GM23338 (cell line): ENCODE measurements at regions not wholly inside any gene's neighbourhood (a gene's known extent, or its start where the extent isn't known, plus 50 kb on each side); places are given as distances from the start of the nearest gene placed in this dataset.

Source experiments
- CREB1 ChIP-seq: fragments of 250-450 bp; sonication (Bioruptor Pico); IDR thresholded peaks from 2 replicates; pipeline ENCODE4 v1.5.0; 2020; ENCODE audit warnings: low read depth, mild to moderate bottlenecking, moderate library complexity
- EZH2 ChIP-seq: fragments of 200-600 bp; sonication (generic); IDR thresholded peaks from one replicate; pipeline ENCODE4 v1.8.0; 2017; ENCODE audit warnings: antibody characterized with exemption, mild to moderate bottlenecking, low read depth; ENCODE audit not compliant: unreplicated experiment
- EZH2phosphoT487 ChIP-seq: fragments of 200-600 bp; sonication (generic); IDR thresholded peaks from one replicate; pipeline ENCODE4 v1.8.1; 2018; ENCODE audit warnings: antibody characterized with exemption; ENCODE audit not compliant: unreplicated experiment
- JUNB ChIP-seq: IDR thresholded peaks from one replicate; pipeline ENCODE4 v1.6.1; 2016; ENCODE audit warnings: antibody characterized with exemption; ENCODE audit not compliant: unreplicated experiment
- NANOG ChIP-seq: IDR thresholded peaks from 2 replicates; pipeline ENCODE4 v1.6.1; 2016; ENCODE audit warnings: antibody characterized with exemption, borderline replicate concordance
- POLR2AphosphoS5 ChIP-seq: IDR thresholded peaks from 2 replicates; pipeline ENCODE4 v1.6.1; 2016; ENCODE audit warnings: antibody characterized with exemption, low read depth
- TF ChIP-seq, protein P1 (sequence below), 2 experiments: fragments of 200-600 bp in 1 of 2; sonication (generic) in 1 of 2; conservative IDR thresholded peaks; 2 replicates each; pipeline versions ENCODE4 v1.5.1 to v1.6.1; 2016 to 2017; ENCODE audit warnings: antibody characterized with exemption in 2 of 2, low read depth in 2 of 2, mild to moderate bottlenecking in 2 of 2, moderate library complexity in 1 of 2
- TF ChIP-seq, protein P2 (sequence below): IDR thresholded peaks from one replicate; pipeline ENCODE4 v1.6.1; 2018; ENCODE audit warnings: antibody characterized with exemption; ENCODE audit not compliant: unreplicated experiment
- TF ChIP-seq, protein P3 (sequence below): IDR thresholded peaks from 2 replicates; pipeline ENCODE4 v1.6.1; 2016; ENCODE audit warnings: antibody characterized with exemption

- TF ChIP-seq, protein P1, sequence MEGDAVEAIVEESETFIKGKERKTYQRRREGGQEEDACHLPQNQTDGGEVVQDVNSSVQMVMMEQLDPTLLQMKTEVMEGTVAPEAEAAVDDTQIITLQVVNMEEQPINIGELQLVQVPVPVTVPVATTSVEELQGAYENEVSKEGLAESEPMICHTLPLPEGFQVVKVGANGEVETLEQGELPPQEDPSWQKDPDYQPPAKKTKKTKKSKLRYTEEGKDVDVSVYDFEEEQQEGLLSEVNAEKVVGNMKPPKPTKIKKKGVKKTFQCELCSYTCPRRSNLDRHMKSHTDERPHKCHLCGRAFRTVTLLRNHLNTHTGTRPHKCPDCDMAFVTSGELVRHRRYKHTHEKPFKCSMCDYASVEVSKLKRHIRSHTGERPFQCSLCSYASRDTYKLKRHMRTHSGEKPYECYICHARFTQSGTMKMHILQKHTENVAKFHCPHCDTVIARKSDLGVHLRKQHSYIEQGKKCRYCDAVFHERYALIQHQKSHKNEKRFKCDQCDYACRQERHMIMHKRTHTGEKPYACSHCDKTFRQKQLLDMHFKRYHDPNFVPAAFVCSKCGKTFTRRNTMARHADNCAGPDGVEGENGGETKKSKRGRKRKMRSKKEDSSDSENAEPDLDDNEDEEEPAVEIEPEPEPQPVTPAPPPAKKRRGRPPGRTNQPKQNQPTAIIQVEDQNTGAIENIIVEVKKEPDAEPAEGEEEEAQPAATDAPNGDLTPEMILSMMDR (conservative IDR thresholded peaks at IDR 0.05; ENCODE audit: low read depth in 2 of 2) = no peak
- no peak for TF ChIP-seq EZH2
- TF ChIP-seq EZH2phosphoT487 = no peak
- no peak for TF ChIP-seq POLR2AphosphoS5
- TF ChIP-seq, protein P2, sequence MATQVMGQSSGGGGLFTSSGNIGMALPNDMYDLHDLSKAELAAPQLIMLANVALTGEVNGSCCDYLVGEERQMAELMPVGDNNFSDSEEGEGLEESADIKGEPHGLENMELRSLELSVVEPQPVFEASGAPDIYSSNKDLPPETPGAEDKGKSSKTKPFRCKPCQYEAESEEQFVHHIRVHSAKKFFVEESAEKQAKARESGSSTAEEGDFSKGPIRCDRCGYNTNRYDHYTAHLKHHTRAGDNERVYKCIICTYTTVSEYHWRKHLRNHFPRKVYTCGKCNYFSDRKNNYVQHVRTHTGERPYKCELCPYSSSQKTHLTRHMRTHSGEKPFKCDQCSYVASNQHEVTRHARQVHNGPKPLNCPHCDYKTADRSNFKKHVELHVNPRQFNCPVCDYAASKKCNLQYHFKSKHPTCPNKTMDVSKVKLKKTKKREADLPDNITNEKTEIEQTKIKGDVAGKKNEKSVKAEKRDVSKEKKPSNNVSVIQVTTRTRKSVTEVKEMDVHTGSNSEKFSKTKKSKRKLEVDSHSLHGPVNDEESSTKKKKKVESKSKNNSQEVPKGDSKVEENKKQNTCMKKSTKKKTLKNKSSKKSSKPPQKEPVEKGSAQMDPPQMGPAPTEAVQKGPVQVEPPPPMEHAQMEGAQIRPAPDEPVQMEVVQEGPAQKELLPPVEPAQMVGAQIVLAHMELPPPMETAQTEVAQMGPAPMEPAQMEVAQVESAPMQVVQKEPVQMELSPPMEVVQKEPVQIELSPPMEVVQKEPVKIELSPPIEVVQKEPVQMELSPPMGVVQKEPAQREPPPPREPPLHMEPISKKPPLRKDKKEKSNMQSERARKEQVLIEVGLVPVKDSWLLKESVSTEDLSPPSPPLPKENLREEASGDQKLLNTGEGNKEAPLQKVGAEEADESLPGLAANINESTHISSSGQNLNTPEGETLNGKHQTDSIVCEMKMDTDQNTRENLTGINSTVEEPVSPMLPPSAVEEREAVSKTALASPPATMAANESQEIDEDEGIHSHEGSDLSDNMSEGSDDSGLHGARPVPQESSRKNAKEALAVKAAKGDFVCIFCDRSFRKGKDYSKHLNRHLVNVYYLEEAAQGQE = no peak
- no peak for TF ChIP-seq CREB1 (CRISPR knock-in tag)
- TF ChIP-seq JUNB = no peak
- TF ChIP-seq, protein P3, sequence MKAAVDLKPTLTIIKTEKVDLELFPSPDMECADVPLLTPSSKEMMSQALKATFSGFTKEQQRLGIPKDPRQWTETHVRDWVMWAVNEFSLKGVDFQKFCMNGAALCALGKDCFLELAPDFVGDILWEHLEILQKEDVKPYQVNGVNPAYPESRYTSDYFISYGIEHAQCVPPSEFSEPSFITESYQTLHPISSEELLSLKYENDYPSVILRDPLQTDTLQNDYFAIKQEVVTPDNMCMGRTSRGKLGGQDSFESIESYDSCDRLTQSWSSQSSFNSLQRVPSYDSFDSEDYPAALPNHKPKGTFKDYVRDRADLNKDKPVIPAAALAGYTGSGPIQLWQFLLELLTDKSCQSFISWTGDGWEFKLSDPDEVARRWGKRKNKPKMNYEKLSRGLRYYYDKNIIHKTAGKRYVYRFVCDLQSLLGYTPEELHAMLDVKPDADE = no peak
- TF ChIP-seq NANOG = no peak
Measured at GRCh38 chr9:86766511-86766910, 180.8 kb downstream of the GAS1 start.
